H1 (cell line): ENCODE measurements at regions not wholly inside any gene's neighbourhood (a gene's known extent, or its start where the extent isn't known, plus 50 kb on each side); places are given as distances from the start of the nearest gene placed in this dataset.

Experiments used
- CTCF ChIA-PET: fragments of 300-600 bp; sonication (Branson Sonifier 250); formaldehyde crosslinking; loops from one replicate; lab custom pipeline; 2021; ENCODE audit not compliant: partially characterized antibody; lab: Charles Lee
- POLR2A ChIA-PET: fragments of 300-600 bp; sonication (Branson Sonifier 250); formaldehyde crosslinking; loops from one replicate; lab custom pipeline; 2021; ENCODE audit warnings: inconsistent platforms; ENCODE audit not compliant: partially characterized antibody; lab: Charles Lee
- DNase-seq, 2 experiments: peaks; one replicate each; pipeline versions ENCODE4 v3.0.0 to v3.0.0-alpha.2; 2010 to 2022; ENCODE audit warnings: low spot score in 2 of 2, low read depth in 1 of 2, mixed read lengths in 1 of 2
- FAIRE-seq: peaks from 2 replicates; lab custom pipeline; 2011; peaks lifted over from hg19 to GRCh38; lab: Jason Lieb, UNC
- H2AFZ ChIP-seq: 2 replicates; pipeline ENCODE4 v1.8.1; 2012; ENCODE audit warnings: low read length, inconsistent platforms
- H2AK5ac ChIP-seq: 2 replicates; pipeline ENCODE4 v1.6.1; 2013; ENCODE audit warnings: low read depth, low read length
- H2BK120ac ChIP-seq: replicated peaks from 2 replicates; pipeline ENCODE3; 2013; ENCODE audit warnings: low read depth, low read length, inconsistent platforms
- H2BK12ac ChIP-seq: 2 replicates; pipeline ENCODE4 v1.6.1; 2013; ENCODE audit warnings: low read depth, low read length
- H2BK15ac ChIP-seq: 2 replicates; pipeline ENCODE4 v1.6.1; 2013; ENCODE audit warnings: low read length
- H2BK20ac ChIP-seq: 2 replicates; pipeline ENCODE4 v1.6.1; 2013; ENCODE audit warnings: low read length
- H2BK5ac ChIP-seq: 2 replicates; pipeline ENCODE4 v1.6.1; 2013; ENCODE audit warnings: low read depth, low read length
- H3K14ac ChIP-seq: 2 replicates; pipeline ENCODE4 v1.6.1; 2013; ENCODE audit warnings: inconsistent platforms; ENCODE audit not compliant: insufficient read length
- H3K18ac ChIP-seq: 2 replicates; pipeline ENCODE4 v1.6.1; 2013; ENCODE audit warnings: low read length; ENCODE audit errors: extremely low read depth
- H3K23ac ChIP-seq: 2 replicates; pipeline ENCODE4 v1.6.1; 2013; ENCODE audit warnings: inconsistent platforms; ENCODE audit not compliant: insufficient read length
- H3K23me2 ChIP-seq: 2 replicates; pipeline ENCODE4 v1.6.1; 2013; ENCODE audit warnings: low read depth, low read length
- H3K27ac ChIP-seq: 2 replicates; pipeline ENCODE4 v1.6.1; 2011; ENCODE audit warnings: low read depth, low read length, inconsistent platforms
- H3K27me3 ChIP-seq, 4 experiments: replicated peaks in 1 of 4; 1 replicate in 1 of 4; 2 replicates in 3 of 4; pipeline versions ENCODE4 v1.6.1 to v1.8.1; 2011 to 2013; ENCODE audit warnings: low read length in 3 of 4, mild to moderate bottlenecking in 3 of 4, inconsistent platforms in 2 of 4, mixed read lengths in 2 of 4, moderate library complexity in 1 of 4; ENCODE audit not compliant: control insufficient read depth in 3 of 4, insufficient read depth in 3 of 4; ENCODE audit errors: extremely low read depth in 1 of 4
- H3K36me3 ChIP-seq, 4 experiments: 2 replicates each; pipeline versions ENCODE4 v1.6.1 to v1.8.1; 2011 to 2013; ENCODE audit warnings: mild to moderate bottlenecking in 4 of 4, low read length in 3 of 4, moderate library complexity in 2 of 4, control low read depth in 1 of 4, inconsistent platforms in 1 of 4; ENCODE audit not compliant: insufficient read depth in 4 of 4, control insufficient read depth in 2 of 4
- H3K4ac ChIP-seq: replicated peaks from 2 replicates; pipeline ENCODE3; 2013; ENCODE audit warnings: low read length, low read depth, mixed read lengths, inconsistent platforms; ENCODE audit not compliant: insufficient read length
- H3K4me1 ChIP-seq, 4 experiments: replicated peaks in 1 of 4; 1 replicate in 1 of 4; 2 replicates in 3 of 4; pipeline versions ENCODE4 v1.6.1 to v1.8.1; 2011 to 2013; ENCODE audit warnings: low read length in 3 of 4, inconsistent platforms in 2 of 4, mixed read lengths in 1 of 4; ENCODE audit not compliant: insufficient read depth in 4 of 4, control insufficient read depth in 3 of 4
- H3K4me2 ChIP-seq, 2 experiments: 2 replicates each; pipeline versions ENCODE4 v1.6.1 to v1.8.1; 2011 to 2013; ENCODE audit warnings: low read depth in 2 of 2, low read length in 2 of 2, control low read depth in 1 of 2, inconsistent platforms in 1 of 2, mild to moderate bottlenecking in 1 of 2; ENCODE audit not compliant: insufficient read depth in 1 of 2
- H3K4me3 ChIP-seq, 4 experiments: fragments of 200-600, 300-600 bp in 1 of 4; sonication (generic), shearing (Covaris generic), sonication (Bioruptor Twin) in 1 of 4; 2 replicates each; pipeline versions ENCODE4 v1.5.1 to v1.8.1; 2011 to 2016; ENCODE audit warnings: low read length in 4 of 4, low read depth in 3 of 4, control low read depth in 2 of 4, inconsistent platforms in 2 of 4, mild to moderate bottlenecking in 2 of 4, mixed read lengths in 1 of 4, moderate library complexity in 1 of 4; ENCODE audit not compliant: insufficient read depth in 2 of 4; ENCODE audit errors: extremely low read depth in 1 of 4
- H3K56ac ChIP-seq: replicated peaks from 2 replicates; pipeline ENCODE3; 2013; ENCODE audit warnings: low read depth, mild to moderate bottlenecking, mixed read lengths, low read length, inconsistent platforms; ENCODE audit not compliant: insufficient read length
- H3K79me1 ChIP-seq: 2 replicates; pipeline ENCODE4 v1.6.1; 2013; ENCODE audit warnings: low read depth, low read length, control low read depth
- H3K79me2 ChIP-seq, 2 experiments: 2 replicates each; pipeline versions ENCODE4 v1.6.1 to v1.8.1; 2012 to 2013; ENCODE audit warnings: low read length in 2 of 2, mild to moderate bottlenecking in 2 of 2, inconsistent platforms in 1 of 2; ENCODE audit not compliant: insufficient read depth in 2 of 2, control insufficient read depth in 1 of 2
- H3K9ac ChIP-seq, 4 experiments: replicated peaks in 1 of 4; 1 replicate in 1 of 4; 2 replicates in 3 of 4; pipeline versions ENCODE4 v1.6.1 to v1.8.1; 2011 to 2013; ENCODE audit warnings: low read depth in 3 of 4, low read length in 3 of 4, control low read depth in 2 of 4, mild to moderate bottlenecking in 2 of 4, moderate library complexity in 2 of 4, inconsistent platforms in 1 of 4; ENCODE audit errors: extremely low read depth in 1 of 4
- H3K9me3 ChIP-seq, 2 experiments: 2 replicates each; pipeline versions ENCODE4 v1.6.1 to v1.8.1; 2012 to 2013; ENCODE audit warnings: mild to moderate bottlenecking in 2 of 2, moderate library complexity in 2 of 2, control low read depth in 1 of 2, inconsistent platforms in 1 of 2, low read depth in 1 of 2, low read length in 1 of 2, mixed read lengths in 1 of 2; ENCODE audit not compliant: insufficient read depth in 2 of 2
- H4K20me1 ChIP-seq, 2 experiments: replicated peaks in 1 of 2; 2 replicates each; pipeline versions ENCODE3 to v1.8.1; 2011 to 2013; ENCODE audit warnings: inconsistent platforms in 2 of 2, low read length in 2 of 2, mild to moderate bottlenecking in 1 of 2; ENCODE audit not compliant: insufficient read depth in 2 of 2, control insufficient read depth in 1 of 2
- H4K5ac ChIP-seq: 2 replicates; pipeline ENCODE4 v1.6.1; 2013; ENCODE audit warnings: low read length, low read depth, mixed read lengths, inconsistent platforms; ENCODE audit not compliant: insufficient read length
- H4K8ac ChIP-seq: 2 replicates; pipeline ENCODE4 v1.8.0; 2013; ENCODE audit warnings: mild to moderate bottlenecking, moderate library complexity, low read length, inconsistent platforms; ENCODE audit not compliant: insufficient read depth; ENCODE audit errors: extremely low read depth
- H4K91ac ChIP-seq: replicated peaks from 2 replicates; pipeline ENCODE3; 2013; ENCODE audit warnings: low read length, mixed read lengths, inconsistent platforms; ENCODE audit not compliant: insufficient read length
- ASH2L ChIP-seq: fragments of 200-600, 300-600 bp; sonication (generic); IDR thresholded peaks from one replicate; pipeline ENCODE4 v1.7.1; 2017; ENCODE audit warnings: low read length
- BRCA1 ChIP-seq: IDR thresholded peaks from 2 replicates; pipeline ENCODE4 v1.6.1; 2012; ENCODE audit warnings: low read depth, low read length, improper control_type of control experiment
- CTBP2 ChIP-seq: IDR thresholded peaks from 2 replicates; pipeline ENCODE4 v1.7.0; 2011; ENCODE audit warnings: borderline replicate concordance, mild to moderate bottlenecking, moderate library complexity, mixed read lengths, low read length; ENCODE audit not compliant: insufficient read depth, insufficient read length
- E2F6 ChIP-seq: IDR thresholded peaks from 2 replicates; pipeline ENCODE4 v1.6.1; 2012; ENCODE audit warnings: inconsistent platforms
- JUN ChIP-seq: IDR thresholded peaks from 2 replicates; pipeline ENCODE4 v1.6.1; 2011; ENCODE audit warnings: low read depth, mild to moderate bottlenecking, improper control_type of control experiment, low read length
- KDM1A ChIP-seq: fragments of 200-600, 300-600 bp; sonication (generic); IDR thresholded peaks from 2 replicates; pipeline ENCODE4 v1.7.1; 2016; ENCODE audit warnings: mild to moderate bottlenecking, low read length, borderline replicate concordance
- RAD21 ChIP-seq, 2 experiments: IDR thresholded peaks in 1 of 2; conservative IDR thresholded peaks in 1 of 2; 2 replicates each; pipeline ENCODE4 v1.6.1; 2011; ENCODE audit warnings: low read depth in 2 of 2, low read length in 2 of 2, improper control_type of control experiment in 1 of 2, inconsistent platforms in 1 of 2, mild to moderate bottlenecking in 1 of 2, moderate library complexity in 1 of 2
- RBBP5 ChIP-seq: IDR thresholded peaks from 2 replicates; pipeline ENCODE4 v1.7.1; 2012; ENCODE audit warnings: low read depth, mild to moderate bottlenecking, inconsistent platforms, low read length, moderate library complexity, borderline replicate concordance
- RFX5 ChIP-seq: IDR thresholded peaks from 2 replicates; pipeline ENCODE4 v1.6.1; 2011; ENCODE audit warnings: low read depth, low read length, improper control_type of control experiment, borderline replicate concordance
- SIN3A ChIP-seq, 2 experiments: IDR thresholded peaks in 1 of 2; conservative IDR thresholded peaks in 1 of 2; 2 replicates each; pipeline ENCODE4 v1.6.1; 2011 to 2012; ENCODE audit warnings: low read length in 2 of 2, improper control_type of control experiment in 1 of 2, low read depth in 1 of 2, mild to moderate bottlenecking in 1 of 2
- SIRT6 ChIP-seq: IDR thresholded peaks from one replicate; pipeline ENCODE4 v1.7.1; 2012; ENCODE audit warnings: low read length, inconsistent platforms
- SRF ChIP-seq: IDR thresholded peaks from 2 replicates; pipeline ENCODE4 v1.6.1; 2011; ENCODE audit warnings: mild to moderate bottlenecking, low read depth, low read length, moderate library complexity
- YY1 ChIP-seq: IDR thresholded peaks from 2 replicates; pipeline ENCODE4 v1.6.1; 2011; ENCODE audit warnings: low read depth, mild to moderate bottlenecking, low read length
- WGBS, 2 experiments: shearing (Covaris generic) in 1 of 2; methylation state at CpG; one replicate each; pipeline versions ENCODE4 v1.1.6 to v1.1.7; 2013 to 2015; ENCODE audit warnings: low lambda C conversion rate in 2 of 2, mixed read lengths in 2 of 2, inconsistent platforms in 1 of 2, low coverage in 1 of 2, missing lambda C conversion rate in 1 of 2; ENCODE audit not compliant: insufficient replicate concordance in 2 of 2, insufficient coverage in 1 of 2, insufficient read length in 1 of 2; ENCODE audit errors: extremely low coverage in 1 of 2, missing lambda C conversion rate in 1 of 2; 5-methylcytosine and 5-hydroxymethylcytosine counted together

- FAIRE-seq: no peak
- H3K56ac ChIP-seq: no peak overlapping the region
These were observed 1789.6 kb downstream of the TP53TG3F start for GRCh38 chr16:35249051-35249450.

More at GRCh38 chr16:35249051-35249450, 1789.6 kb downstream of the TP53TG3F start:
- H2BK20ac ChIP-seq: no peak overlapping the region
- H3K27ac ChIP-seq: no peak overlapping the region
- WGBS, 2 experiments: 42% methylated on average over 1 of the region's 1 CpG; no CpG with 5 or more reads in 1 of the 2 experiments
- no peak overlapping the region for H2BK5ac ChIP-seq
- no peaks in the 10 kb centered on the region for H3K79me1 ChIP-seq
- H3K27me3 ChIP-seq: no peaks in the 10 kb centered on the region
- no peak overlapping the region for H2BK12ac ChIP-seq
- H3K14ac ChIP-seq: no peak overlapping the region
- H3K18ac ChIP-seq: no peak overlapping the region
- no peak overlapping the region for H3K23ac ChIP-seq
- peaks cover 47 to 70% of the 10 kb centered on the region in 2 experiments for H3K9me3 ChIP-seq
- no peak overlapping the region for H3K9ac ChIP-seq
- H2AFZ ChIP-seq: no peak overlapping the region
- DNase-seq: no peak
- no peaks in the 10 kb centered on the region for H3K79me2 ChIP-seq
- H3K4me1 ChIP-seq: no peaks in the 10 kb centered on the region
- no peak overlapping the region for H2BK120ac ChIP-seq
- H2AK5ac ChIP-seq: no peak overlapping the region
- no peak overlapping the region for H4K5ac ChIP-seq
- H4K91ac ChIP-seq: no peak overlapping the region
- H3K4me3 ChIP-seq: no peak overlapping the region
- no peak overlapping the region for H3K4me2 ChIP-seq
- no peak overlapping the region for H3K4ac ChIP-seq
- 0 out of 8 replicates have a peak, but pooled peaks cover 0 to 3% (median 0%) of the 10 kb centered on the region in 4 experiments for H3K36me3 ChIP-seq
- no peaks in the 10 kb centered on the region for H4K20me1 ChIP-seq
- H2BK15ac ChIP-seq: no peak overlapping the region
- H4K8ac ChIP-seq: no peak overlapping the region
- CTCF ChIA-PET: no interaction called here
- H3K23me2 ChIP-seq: no peaks in the 10 kb centered on the region
- TF ChIP-seq BRCA1 (no peak), JUN (no peak), CTBP2 (no peak), RFX5 (no peak), SRF (no peak), E2F6 (no peak), SIN3A (conservative IDR thresholded peaks at IDR 0.05 in 1 of 2, IDR thresholded peaks at IDR 0.05 in 1 of 2; ENCODE audit: low read depth in 1 of 2, low read length in 2 of 2) (no peak), ASH2L (no peak), YY1 (no peak), RBBP5 (no peak), SIRT6 (no peak), RAD21 (IDR thresholded peaks at IDR 0.05 in 1 of 2, conservative IDR thresholded peaks at IDR 0.05 in 1 of 2; ENCODE audit: low read depth in 2 of 2, low read length in 2 of 2) (no peak), KDM1A (no peak)
- POLR2A ChIA-PET: no interaction called here
